A549 (cell line): ENCODE measurements at regions not wholly inside any gene's neighbourhood (a gene's known extent, or its start where the extent isn't known, plus 50 kb on each side); places are given as distances from the start of the nearest gene placed in this dataset.
"Not testable (repeated sequence)": the region's sequence is repeated elsewhere in the genome, so short reads cannot be mapped to it uniquely, and the experiment has no call there.

Experiments used
- ATAC-seq, 2 experiments: fragments of 200-7000 bp in 1 of 2; fragments of >200 bp in 1 of 2; cut with Nextera tagmentation in 1 of 2; cut with Tn5 transposase in 1 of 2; 3 replicates each; pipeline versions ENCODE4 v1.8.0 to v1.9.1; 2018 to 2020; ENCODE audit warnings: mild to moderate bottlenecking in 1 of 2, moderate library complexity in 1 of 2
- CTCF ChIA-PET: fragments of 300-600 bp; sonication (Branson Sonifier 250); formaldehyde crosslinking; extraction: SDS; loops from one replicate; lab custom pipeline; 2021; ENCODE audit warnings: antibody characterized with exemption, inconsistent platforms; lab: Yijun Ruan, JAX
- POLR2A ChIA-PET: fragments of 350-600 bp; formaldehyde crosslinking; extraction: SDS; loops from one replicate; lab custom pipeline; 2021; ENCODE audit warnings: antibody characterized with exemption, inconsistent platforms; lab: Yijun Ruan, JAX
- DNase-seq, 2 experiments: peaks; one replicate each; pipeline versions ENCODE4 v3.0.0 to v3.0.0-alpha.2; 2011 to 2016; ENCODE audit warnings: low read depth in 1 of 2, low spot score in 1 of 2
- FAIRE-seq: peaks from 2 replicates; lab custom pipeline; 2011; peaks lifted over from hg19 to GRCh38; lab: Jason Lieb, UNC
- H3K27ac ChIP-seq, 2 experiments: fragments of >200 bp; sonication (Bioruptor Twin); formaldehyde crosslinking; 3 replicates each; pipeline ENCODE4 v1.5.1; 2016 to 2017
- H3K4me1 ChIP-seq: fragments of >200 bp; sonication (Bioruptor Twin); formaldehyde crosslinking; 3 replicates; pipeline ENCODE4 v1.6.1; 2016
- H3K4me2 ChIP-seq: fragments of >200 bp; sonication (Bioruptor Twin); formaldehyde crosslinking; 3 replicates; pipeline ENCODE4 v1.6.1; 2016
- H3K4me3 ChIP-seq: fragments of >200 bp; sonication (Bioruptor Twin); formaldehyde crosslinking; 3 replicates; pipeline ENCODE4 v1.5.1; 2016
- H3K9me3 ChIP-seq: fragments of >200 bp; sonication (Bioruptor Twin); formaldehyde crosslinking; 3 replicates; pipeline ENCODE4 v1.6.1; 2016
- CHD4 ChIP-seq: fragments of 200-600 bp; sonication (generic); IDR thresholded peaks from 2 replicates; pipeline ENCODE4 v1.6.1; 2016; ENCODE audit warnings: antibody characterized with exemption, mild to moderate bottlenecking, borderline replicate concordance
- EP300 ChIP-seq, 2 experiments: fragments of >200 bp; sonication (Bioruptor Twin); formaldehyde crosslinking; IDR thresholded peaks; 2 replicates in 1 of 2; 3 replicates in 1 of 2; pipeline ENCODE4 v1.6.1; 2016 to 2017
- FOSL2 ChIP-seq, 2 experiments: fragments of 450-650 bp in 1 of 2; fragments of >200 bp in 1 of 2; sonication (Bioruptor Twin) in 1 of 2; formaldehyde crosslinking; IDR thresholded peaks; 2 replicates each; pipeline versions ENCODE4 v1.5.0 to v1.6.1; 2016 to 2020; ENCODE audit warnings: mild to moderate bottlenecking in 1 of 2, moderate library complexity in 1 of 2
- HDAC2 ChIP-seq: fragments of 200-600 bp; sonication (generic); IDR thresholded peaks from 2 replicates; pipeline ENCODE4 v1.6.1; 2016
- HOXB13 ChIP-seq: fragments of 250-450 bp; sonication (Bioruptor Pico); IDR thresholded peaks from 2 replicates; pipeline ENCODE4 v1.5.0; 2020; ENCODE audit warnings: low read depth, mild to moderate bottlenecking, moderate library complexity
- MYC ChIP-seq: IDR thresholded peaks from 2 replicates; pipeline ENCODE4 v1.6.1; 2012; ENCODE audit warnings: mild to moderate bottlenecking, inconsistent platforms, low read length, improper control_type of control experiment, borderline replicate concordance
- NPAS2 ChIP-seq: fragments of 250-450 bp; sonication (Bioruptor Pico); IDR thresholded peaks from 2 replicates; pipeline ENCODE4 v1.8.0; 2022; ENCODE audit warnings: mild to moderate bottlenecking, moderate library complexity, borderline replicate concordance
- NR3C1 ChIP-seq: fragments of >200 bp; sonication (Bioruptor Twin); formaldehyde crosslinking; IDR thresholded peaks from 3 replicates; pipeline ENCODE4 v1.6.1; 2017
- PHF8 ChIP-seq: fragments of 200-600 bp; sonication (generic); IDR thresholded peaks from 2 replicates; pipeline ENCODE4 v1.6.1; 2016; ENCODE audit warnings: low read depth, mild to moderate bottlenecking, antibody characterized with exemption, moderate library complexity, borderline replicate concordance
- POLR2A ChIP-seq: IDR thresholded peaks from 2 replicates; pipeline ENCODE4 v1.6.1; 2012; ENCODE audit warnings: mild to moderate bottlenecking, low read length
- RARB ChIP-seq: fragments of 250-450 bp; sonication (Bioruptor Pico); IDR thresholded peaks from 2 replicates; pipeline ENCODE4 v1.8.0; 2021; ENCODE audit warnings: mild to moderate bottlenecking, moderate library complexity
- SMC3 ChIP-seq: fragments of >200 bp; sonication (Bioruptor Twin); formaldehyde crosslinking; IDR thresholded peaks from 3 replicates; pipeline ENCODE4 v1.6.1; 2018; ENCODE audit warnings: inconsistent platforms
- TFCP2L1 ChIP-seq: fragments of 250-450 bp; sonication (Bioruptor Pico); IDR thresholded peaks from 2 replicates; pipeline ENCODE4 v1.5.0; 2021; ENCODE audit warnings: mild to moderate bottlenecking
- ZC3H11A ChIP-seq: fragments of 450-650 bp; IDR thresholded peaks from 2 replicates; pipeline ENCODE4 v1.6.1; 2014; ENCODE audit warnings: antibody characterized with exemption, mild to moderate bottlenecking
- ZFP36 ChIP-seq: fragments of 450-650 bp; IDR thresholded peaks from 2 replicates; pipeline ENCODE4 v1.6.1; 2014; ENCODE audit warnings: borderline replicate concordance; ENCODE audit not compliant: partially characterized antibody
- ZNF302 ChIP-seq: fragments of 250-450 bp; sonication (Bioruptor Pico); IDR thresholded peaks from 2 replicates; pipeline ENCODE4 v1.9.0; 2021; ENCODE audit warnings: inconsistent platforms, mild to moderate bottlenecking, moderate library complexity
- WGBS: methylation state at CpG from one replicate; pipeline ENCODE4 v1.1.6; 2017; ENCODE audit errors: missing lambda C conversion rate; 5-methylcytosine and 5-hydroxymethylcytosine counted together
- TF ChIP-seq, protein P1 (sequence below): fragments of 250-450 bp; sonication (Bioruptor Pico); IDR thresholded peaks from 2 replicates; pipeline ENCODE4 v1.5.0; 2020; ENCODE audit warnings: low read depth, mild to moderate bottlenecking, moderate library complexity
- TF ChIP-seq, protein P2 (sequence below): IDR thresholded peaks from 2 replicates; pipeline ENCODE4 v1.6.1; 2012
- TF ChIP-seq, protein P3 (sequence below): IDR thresholded peaks from 2 replicates; pipeline ENCODE4 v1.6.1; 2012
- TF ChIP-seq, protein P4 (sequence below): fragments of 200-600 bp; sonication (generic); IDR thresholded peaks from 2 replicates; pipeline ENCODE4 v1.6.1; 2016; ENCODE audit warnings: antibody characterized with exemption, mild to moderate bottlenecking, moderate library complexity

DNA sequence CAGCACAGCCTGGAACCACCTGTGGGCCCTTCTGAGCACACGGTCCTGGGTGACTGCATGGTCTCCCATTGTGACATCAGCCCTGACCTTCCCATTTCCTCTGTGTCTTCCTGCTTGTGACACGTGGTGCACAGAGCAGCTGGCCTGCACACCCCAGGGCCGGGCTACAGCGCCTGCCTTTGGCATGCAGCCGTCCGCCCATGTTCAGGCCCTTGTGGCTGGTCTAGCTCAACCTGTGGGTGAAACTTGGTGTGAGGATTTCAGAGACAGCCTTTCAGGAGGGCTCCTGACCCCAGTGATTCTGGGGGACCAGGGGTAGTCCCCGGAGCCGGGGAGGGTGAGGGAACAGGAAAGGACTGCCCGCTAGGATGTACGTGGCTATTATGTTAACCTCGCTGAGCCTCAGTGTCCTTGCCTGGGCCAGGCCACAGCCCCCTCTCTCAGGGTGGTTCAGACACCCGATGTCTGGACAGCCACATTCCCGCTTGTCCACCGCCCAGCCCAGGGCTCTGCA is 284.8 kb upstream of the HS6ST1 start (continued):
- no peak for TF ChIP-seq NR3C1
- no peak for TF ChIP-seq NPAS2 (CRISPR knock-in tag)
- TF ChIP-seq ZFP36, result no peak
- TF ChIP-seq, protein P1, sequence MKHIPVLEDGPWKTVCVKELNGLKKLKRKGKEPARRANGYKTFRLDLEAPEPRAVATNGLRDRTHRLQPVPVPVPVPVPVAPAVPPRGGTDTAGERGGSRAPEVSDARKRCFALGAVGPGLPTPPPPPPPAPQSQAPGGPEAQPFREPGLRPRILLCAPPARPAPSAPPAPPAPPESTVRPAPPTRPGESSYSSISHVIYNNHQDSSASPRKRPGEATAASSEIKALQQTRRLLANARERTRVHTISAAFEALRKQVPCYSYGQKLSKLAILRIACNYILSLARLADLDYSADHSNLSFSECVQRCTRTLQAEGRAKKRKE (CRISPR knock-in tag), result no peak

DNA sequence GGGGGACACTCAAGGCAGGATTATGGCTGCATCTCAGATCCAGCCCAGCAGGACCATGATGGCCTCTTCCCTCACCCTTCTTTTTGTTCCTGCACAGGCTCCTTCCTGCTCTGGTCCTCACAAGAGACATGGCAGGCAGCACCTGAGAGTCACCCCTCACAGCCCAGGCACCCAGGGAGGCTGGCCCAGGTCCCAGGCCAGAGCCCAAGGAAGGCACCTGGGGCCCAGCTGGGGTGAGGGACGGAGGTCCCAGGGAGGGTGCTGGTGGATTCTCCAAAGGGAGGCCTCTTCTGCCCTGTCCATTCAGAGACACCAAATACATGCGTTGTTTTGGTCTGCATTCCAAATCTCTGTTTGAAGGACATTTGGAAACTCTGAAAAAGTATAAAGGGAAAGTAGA is 285.4 kb upstream of the HS6ST1 start:
- DNase-seq, result no peak
- no peaks in the 10 kb centered on the region for H3K9me3 ChIP-seq
- no peaks in the 10 kb centered on the region for H3K4me1 ChIP-seq
- no peak overlapping the region for H3K4me2 ChIP-seq
- no peak overlapping the region for H3K27ac ChIP-seq
- TF ChIP-seq HDAC2 (no peak), CHD4 (no peak), EP300 (IDR thresholded peaks at IDR 0.05) (no peak), MYC (no peak), POLR2A (no peak), NR3C1 (no peak), SMC3 (no peak), FOSL2 (IDR thresholded peaks at IDR 0.05) (no peak), FOSL2 (CRISPR knock-in tag; IDR thresholded peaks at IDR 0.05) (no peak), TFCP2L1 (CRISPR knock-in tag) (no peak), RARB (CRISPR knock-in tag) (no peak), ZFP36 (no peak), PHF8 (no peak)
- TF ChIP-seq, protein P2, sequence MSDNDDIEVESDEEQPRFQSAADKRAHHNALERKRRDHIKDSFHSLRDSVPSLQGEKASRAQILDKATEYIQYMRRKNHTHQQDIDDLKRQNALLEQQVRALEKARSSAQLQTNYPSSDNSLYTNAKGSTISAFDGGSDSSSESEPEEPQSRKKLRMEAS, result no peak
- TF ChIP-seq, protein P3, sequence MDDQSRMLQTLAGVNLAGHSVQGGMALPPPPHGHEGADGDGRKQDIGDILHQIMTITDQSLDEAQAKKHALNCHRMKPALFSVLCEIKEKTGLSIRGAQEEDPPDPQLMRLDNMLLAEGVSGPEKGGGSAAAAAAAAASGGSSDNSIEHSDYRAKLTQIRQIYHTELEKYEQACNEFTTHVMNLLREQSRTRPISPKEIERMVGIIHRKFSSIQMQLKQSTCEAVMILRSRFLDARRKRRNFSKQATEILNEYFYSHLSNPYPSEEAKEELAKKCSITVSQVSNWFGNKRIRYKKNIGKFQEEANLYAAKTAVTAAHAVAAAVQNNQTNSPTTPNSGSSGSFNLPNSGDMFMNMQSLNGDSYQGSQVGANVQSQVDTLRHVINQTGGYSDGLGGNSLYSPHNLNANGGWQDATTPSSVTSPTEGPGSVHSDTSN, result no peak
- TF ChIP-seq, all 56 proteins: peak for 0
- no peak overlapping the region for H3K4me3 ChIP-seq
- ChIA-PET CTCF (no interaction called here), POLR2A (no interaction called here)
- FAIRE-seq (no peak), ATAC-seq (no peak)
- 56% methylated on average over 1 of the region's 2 CpGs for WGBS

DNA sequence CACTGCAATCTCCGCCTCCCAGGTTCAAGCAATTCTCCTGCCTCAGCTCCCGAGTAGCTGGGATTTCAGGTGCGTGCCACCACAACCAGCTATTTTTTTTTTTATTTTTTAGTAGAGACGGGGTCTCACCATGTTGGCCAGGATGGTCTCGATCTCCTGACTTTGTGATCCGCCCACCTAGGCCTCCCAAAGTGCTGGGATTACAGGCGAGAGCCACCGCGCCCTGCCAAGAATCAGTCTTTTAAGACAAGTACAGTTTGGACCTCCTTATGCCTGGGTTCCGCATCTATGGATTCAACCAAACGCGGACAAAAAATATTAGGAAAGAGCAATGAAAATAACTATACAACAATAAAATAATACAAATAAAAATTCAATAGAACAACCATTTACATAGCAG is 285.9 kb upstream of the HS6ST1 start:
- 58% methylated on average over 12 of the region's 12 CpGs for WGBS
- H3K9me3 ChIP-seq, POLR2A ChIA-PET, DNase-seq, ATAC-seq, CTCF ChIA-PET, H3K4me3 ChIP-seq, H3K4me2 ChIP-seq, FAIRE-seq, H3K27ac ChIP-seq, H3K4me1 ChIP-seq: not testable (repeated sequence)

DNA sequence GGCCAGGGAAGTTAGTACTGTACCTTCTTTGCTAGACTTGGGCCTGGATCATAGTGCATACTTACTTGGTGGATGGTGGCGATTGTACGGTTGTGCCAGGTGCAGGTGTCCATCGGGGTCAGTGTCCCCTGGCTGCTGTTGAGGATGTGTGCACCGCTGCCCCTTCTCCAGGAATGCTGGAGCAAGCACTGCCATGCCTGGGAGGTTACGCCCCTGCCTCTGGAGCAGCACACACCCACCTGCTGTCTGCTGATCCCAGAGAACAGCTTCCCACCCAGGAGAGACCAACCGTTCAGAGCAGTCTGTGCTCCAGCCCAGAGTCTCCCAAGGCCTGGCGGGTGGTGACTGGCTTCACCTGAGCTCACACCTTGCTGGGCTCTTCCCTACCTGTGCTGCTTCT is 286.8 kb upstream of the HS6ST1 start:
- no peak for DNase-seq
- FAIRE-seq, result no peak
- ChIA-PET POLR2A (no interaction called here), CTCF (no interaction called here)
- no peak overlapping the region for H3K4me3 ChIP-seq
- H3K4me2 ChIP-seq, result no peak overlapping the region
- WGBS, result 49% methylated on average over 5 of the region's 7 CpGs
- no peak for ATAC-seq
- no peaks in the 10 kb centered on the region for H3K4me1 ChIP-seq
- H3K27ac ChIP-seq, result no peak overlapping the region
- H3K9me3 ChIP-seq, result no peaks in the 10 kb centered on the region
- no peak for TF ChIP-seq ZC3H11A
- TF ChIP-seq ZNF302 (CRISPR knock-in tag), result no peak
- TF ChIP-seq, protein P4, sequence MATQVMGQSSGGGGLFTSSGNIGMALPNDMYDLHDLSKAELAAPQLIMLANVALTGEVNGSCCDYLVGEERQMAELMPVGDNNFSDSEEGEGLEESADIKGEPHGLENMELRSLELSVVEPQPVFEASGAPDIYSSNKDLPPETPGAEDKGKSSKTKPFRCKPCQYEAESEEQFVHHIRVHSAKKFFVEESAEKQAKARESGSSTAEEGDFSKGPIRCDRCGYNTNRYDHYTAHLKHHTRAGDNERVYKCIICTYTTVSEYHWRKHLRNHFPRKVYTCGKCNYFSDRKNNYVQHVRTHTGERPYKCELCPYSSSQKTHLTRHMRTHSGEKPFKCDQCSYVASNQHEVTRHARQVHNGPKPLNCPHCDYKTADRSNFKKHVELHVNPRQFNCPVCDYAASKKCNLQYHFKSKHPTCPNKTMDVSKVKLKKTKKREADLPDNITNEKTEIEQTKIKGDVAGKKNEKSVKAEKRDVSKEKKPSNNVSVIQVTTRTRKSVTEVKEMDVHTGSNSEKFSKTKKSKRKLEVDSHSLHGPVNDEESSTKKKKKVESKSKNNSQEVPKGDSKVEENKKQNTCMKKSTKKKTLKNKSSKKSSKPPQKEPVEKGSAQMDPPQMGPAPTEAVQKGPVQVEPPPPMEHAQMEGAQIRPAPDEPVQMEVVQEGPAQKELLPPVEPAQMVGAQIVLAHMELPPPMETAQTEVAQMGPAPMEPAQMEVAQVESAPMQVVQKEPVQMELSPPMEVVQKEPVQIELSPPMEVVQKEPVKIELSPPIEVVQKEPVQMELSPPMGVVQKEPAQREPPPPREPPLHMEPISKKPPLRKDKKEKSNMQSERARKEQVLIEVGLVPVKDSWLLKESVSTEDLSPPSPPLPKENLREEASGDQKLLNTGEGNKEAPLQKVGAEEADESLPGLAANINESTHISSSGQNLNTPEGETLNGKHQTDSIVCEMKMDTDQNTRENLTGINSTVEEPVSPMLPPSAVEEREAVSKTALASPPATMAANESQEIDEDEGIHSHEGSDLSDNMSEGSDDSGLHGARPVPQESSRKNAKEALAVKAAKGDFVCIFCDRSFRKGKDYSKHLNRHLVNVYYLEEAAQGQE, result no peak
- TF ChIP-seq HOXB13 (CRISPR knock-in tag), result no peak
